Activated T-cell treated with anti-CD3 and anti-CD28 coated beads, Interleukin-2, amount 50 U/mL, for 4 hours (primary cell): ENCODE measurements at regions not wholly inside any gene's neighbourhood (a gene's known extent, or its start where the extent isn't known, plus 50 kb on each side); places are given as distances from the start of the nearest gene placed in this dataset.

Source experiments
- ATAC-seq, 2 donors: fragments of 200-7000 bp; cut with Tn5 transposase; one replicate each; pipeline ENCODE4 v1.10.0; 2021
- DNase-seq: peaks from one replicate; pipeline ENCODE4 v3.0.0-alpha.2; 2020
- H3K27me3 Mint-ChIP-seq: one replicate; pipeline ENCODE4 v1.8.0; 2021; ENCODE audit warnings: low read depth, mixed read lengths
- H3K36me3 Mint-ChIP-seq: one replicate; pipeline ENCODE4 v1.8.0; 2022; ENCODE audit warnings: mixed read lengths; ENCODE audit not compliant: insufficient read depth
- H3K4me1 Mint-ChIP-seq: one replicate; pipeline ENCODE4 v1.8.0; 2021; ENCODE audit warnings: low read depth, mixed read lengths
- H3K4me3 Mint-ChIP-seq: one replicate; pipeline ENCODE4 v1.8.0; 2021; ENCODE audit warnings: mild to moderate bottlenecking, moderate library complexity, mixed read lengths
- H3K9me3 Mint-ChIP-seq: one replicate; pipeline ENCODE4 v1.8.0; 2021; ENCODE audit warnings: mixed read lengths

- Mint-ChIP-seq H3K27me3 (no peaks in the 10 kb centered on the region), H3K9me3 (peaks cover 4% of the 10 kb centered on the region), H3K4me1 (peaks cover 50% of the 10 kb centered on the region), H3K4me3 (no peak overlapping the region), H3K36me3 (no peaks in the 10 kb centered on the region)
- no peak for ATAC-seq
- no peak for DNase-seq
Measured at GRCh38 chr4:152009983-152010709, 249.3 kb upstream of the GATB start.

DNA sequence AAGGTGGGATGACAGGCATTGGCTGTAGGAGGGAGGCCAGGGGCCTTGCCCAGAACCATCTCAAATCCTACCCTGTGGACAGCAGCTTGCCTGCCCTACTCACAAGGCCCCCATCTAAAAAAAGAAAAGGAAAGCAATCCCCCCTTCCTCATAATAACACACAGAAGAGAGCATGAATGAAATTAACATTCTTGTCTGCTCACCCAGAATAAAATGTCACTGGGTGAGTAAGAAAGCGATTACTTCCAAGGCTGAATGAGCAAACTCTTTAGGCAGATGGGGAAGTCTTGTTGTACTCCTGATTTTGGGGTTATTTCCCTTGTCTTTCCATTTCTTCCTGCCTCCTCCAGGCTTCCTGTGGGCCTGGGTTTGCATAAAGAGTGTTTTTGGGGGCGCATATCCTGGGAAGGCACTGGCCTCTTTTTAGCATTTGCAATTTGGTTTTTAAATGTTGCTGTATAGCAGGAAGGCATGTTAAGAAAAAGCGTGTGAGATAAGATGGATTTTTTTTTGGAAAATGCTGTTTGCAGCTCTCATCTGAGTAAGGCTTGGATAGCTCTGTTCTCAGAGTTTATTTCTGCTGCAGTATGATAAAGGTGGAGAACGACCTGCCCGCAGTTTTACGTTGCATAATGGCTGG is 248.3 kb upstream of the GATB start:
- H3K4me3 Mint-ChIP-seq = no peak overlapping the region

DNA sequence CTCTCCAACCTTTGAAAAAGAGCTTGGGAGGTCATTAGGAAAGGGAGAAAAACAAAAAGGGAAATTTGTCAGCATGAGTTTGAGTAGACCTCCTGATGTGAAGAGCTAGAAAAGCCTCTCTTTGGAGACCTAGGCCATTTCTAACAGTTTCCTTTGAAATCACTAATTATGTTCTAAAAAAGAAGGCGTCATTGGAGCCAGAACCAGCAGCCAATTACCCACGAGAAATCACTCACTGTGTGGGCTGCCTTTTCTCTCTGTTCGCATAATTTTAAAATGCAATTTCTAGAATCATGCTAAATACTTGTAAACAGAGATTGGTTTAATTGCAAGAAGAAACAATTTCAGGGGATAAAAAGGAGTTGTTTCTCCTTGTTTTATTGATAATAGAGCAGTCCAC is 246.3 kb upstream of the GATB start:
- ATAC-seq (no peak), DNase-seq (no peak)
- peaks cover 40% of the 10 kb centered on the region for H3K4me1 Mint-ChIP-seq
- no peaks in the 10 kb centered on the region for H3K27me3 Mint-ChIP-seq
- no peaks in the 10 kb centered on the region for H3K36me3 Mint-ChIP-seq
- H3K4me3 Mint-ChIP-seq = no peak overlapping the region
- H3K9me3 Mint-ChIP-seq = no peaks in the 10 kb centered on the region

More for the DNA sequence above, 248.3 kb upstream of the GATB start:
- Mint-ChIP-seq H3K36me3 (no peaks in the 10 kb centered on the region), H3K27me3 (no peaks in the 10 kb centered on the region), H3K9me3 (peaks cover 4% of the 10 kb centered on the region), H3K4me1 (peaks cover 41% of the 10 kb centered on the region)
- DNase-seq (no peak), ATAC-seq (no peak)

DNA sequence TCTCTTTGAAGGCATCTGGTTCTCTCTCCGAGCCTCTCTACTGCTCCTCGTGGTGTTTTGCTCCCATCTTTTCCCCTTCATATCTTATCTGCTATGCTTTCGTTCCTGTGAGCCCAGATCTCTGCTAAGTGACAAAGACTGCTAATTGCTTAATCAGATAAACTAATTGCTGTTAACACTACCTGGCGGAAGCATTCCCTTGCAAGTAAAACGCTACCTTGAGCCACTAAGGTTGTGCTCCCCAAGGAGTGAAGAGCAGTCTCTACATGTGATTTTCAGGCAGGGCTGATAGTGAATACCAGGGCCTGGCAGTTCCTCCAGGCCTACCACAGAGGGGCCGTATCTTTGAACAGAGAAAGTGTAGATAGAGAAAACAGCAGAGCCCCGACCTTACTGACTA is 244.0 kb upstream of the GATB start:
- no peak overlapping the region for H3K4me3 Mint-ChIP-seq
- no peaks in the 10 kb centered on the region for H3K9me3 Mint-ChIP-seq
- ATAC-seq = no peak

GRCh38 chr4:152000518-152000917 is 239.7 kb upstream of the GATB start:
- no peak for ATAC-seq
- Mint-ChIP-seq H3K27me3 (no peaks in the 10 kb centered on the region), H3K36me3 (no peaks in the 10 kb centered on the region)

More for the DNA sequence above, 244.0 kb upstream of the GATB start:
- no peak for DNase-seq
- Mint-ChIP-seq H3K27me3 (no peaks in the 10 kb centered on the region), H3K36me3 (no peaks in the 10 kb centered on the region), H3K4me1 (peaks cover 17% of the 10 kb centered on the region)

DNA sequence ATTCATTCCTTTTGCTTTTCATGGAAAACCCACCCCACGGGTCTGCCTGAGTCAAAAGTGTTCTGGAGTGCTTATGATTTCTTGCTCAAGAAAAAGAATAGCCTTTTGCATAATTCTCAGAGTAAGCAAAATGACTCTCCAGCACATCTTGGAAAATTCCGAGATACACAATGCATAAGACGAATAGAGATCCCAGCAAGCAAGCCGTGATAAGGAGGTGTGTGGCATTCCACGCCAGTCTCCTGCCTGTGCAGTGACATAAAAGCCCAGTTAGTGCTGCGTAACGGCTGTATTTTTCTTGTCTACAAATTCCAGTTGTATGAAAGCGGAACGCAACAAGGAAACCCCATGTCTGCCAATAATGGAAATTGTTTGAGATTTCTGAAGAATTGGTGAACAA is 237.9 kb upstream of the GATB start:
- H3K27me3 Mint-ChIP-seq = no peaks in the 10 kb centered on the region
- peaks cover 8% of the 10 kb centered on the region for H3K9me3 Mint-ChIP-seq
- ATAC-seq = no peak
- no peak overlapping the region for H3K4me3 Mint-ChIP-seq
- peaks cover 17% of the 10 kb centered on the region for H3K4me1 Mint-ChIP-seq
- no peaks in the 10 kb centered on the region for H3K36me3 Mint-ChIP-seq
- no peak for DNase-seq

More at GRCh38 chr4:152000518-152000917, 239.7 kb upstream of the GATB start:
- DNase-seq = no peak
- H3K4me3 Mint-ChIP-seq = no peak overlapping the region
- H3K9me3 Mint-ChIP-seq = no peaks in the 10 kb centered on the region
- H3K4me1 Mint-ChIP-seq = peaks cover 13% of the 10 kb centered on the region

GRCh38 chr4:151997461-151997860 is 236.7 kb upstream of the GATB start:
- Mint-ChIP-seq H3K4me3 (no peak overlapping the region), H3K9me3 (peaks cover 8% of the 10 kb centered on the region), H3K27me3 (no peaks in the 10 kb centered on the region), H3K4me1 (peaks cover 20% of the 10 kb centered on the region), H3K36me3 (no peaks in the 10 kb centered on the region)
- DNase-seq (no peak), ATAC-seq (no peak)

- Mint-ChIP-seq H3K4me1 (peaks cover 50% of the 10 kb centered on the region), H3K9me3 (peaks cover 8% of the 10 kb centered on the region), H3K27me3 (no peaks in the 10 kb centered on the region), H3K4me3 (no peak overlapping the region), H3K36me3 (no peaks in the 10 kb centered on the region)
- no peak for ATAC-seq
- DNase-seq = no peak
Measured at GRCh38 chr4:151994429-151994828, 233.6 kb upstream of the GATB start.

DNA sequence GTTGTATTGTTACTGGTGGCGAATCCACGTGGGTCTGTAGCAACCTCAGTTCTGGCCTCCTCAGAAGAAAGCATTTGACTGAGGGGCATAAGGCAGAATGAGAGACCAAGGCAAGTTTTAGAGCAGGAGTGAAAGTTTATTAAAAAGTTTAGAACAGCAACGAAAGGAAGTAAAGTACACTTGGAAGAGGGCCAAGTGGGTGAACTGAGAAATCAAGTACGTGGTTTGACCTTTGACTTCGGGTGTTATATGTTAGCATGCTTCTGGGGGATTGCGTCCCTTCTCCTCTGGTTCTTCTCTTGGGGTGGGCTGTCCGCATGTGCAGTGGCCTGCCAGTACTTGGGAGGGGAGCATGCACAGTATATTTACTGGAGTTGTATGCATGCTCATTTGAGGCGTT is 232.7 kb upstream of the GATB start:
- ATAC-seq = no peak
- H3K9me3 Mint-ChIP-seq = peaks cover 8% of the 10 kb centered on the region
- peaks cover 54% of the 10 kb centered on the region for H3K4me1 Mint-ChIP-seq
- H3K36me3 Mint-ChIP-seq = no peaks in the 10 kb centered on the region
- no peak for DNase-seq
- no peaks in the 10 kb centered on the region for H3K27me3 Mint-ChIP-seq
- H3K4me3 Mint-ChIP-seq = no peak overlapping the region

GRCh38 chr4:151992332-151993154 is 231.7 kb upstream of the GATB start:
- H3K4me3 Mint-ChIP-seq = no peak overlapping the region
- H3K36me3 Mint-ChIP-seq = no peaks in the 10 kb centered on the region
- ATAC-seq (no peak), DNase-seq (no peak)
- no peaks in the 10 kb centered on the region for H3K27me3 Mint-ChIP-seq
- H3K4me1 Mint-ChIP-seq = peaks cover 54% of the 10 kb centered on the region
- peaks cover 8% of the 10 kb centered on the region for H3K9me3 Mint-ChIP-seq

GRCh38 chr4:151991884-151992167 is 231.0 kb upstream of the GATB start:
- Mint-ChIP-seq H3K27me3 (no peaks in the 10 kb centered on the region), H3K4me3 (peak overlapping the region; percentile 5), H3K36me3 (no peaks in the 10 kb centered on the region), H3K4me1 (peaks cover 54% of the 10 kb centered on the region), H3K9me3 (peaks cover 8% of the 10 kb centered on the region)
- no peak for ATAC-seq
- no peak for DNase-seq

DNA sequence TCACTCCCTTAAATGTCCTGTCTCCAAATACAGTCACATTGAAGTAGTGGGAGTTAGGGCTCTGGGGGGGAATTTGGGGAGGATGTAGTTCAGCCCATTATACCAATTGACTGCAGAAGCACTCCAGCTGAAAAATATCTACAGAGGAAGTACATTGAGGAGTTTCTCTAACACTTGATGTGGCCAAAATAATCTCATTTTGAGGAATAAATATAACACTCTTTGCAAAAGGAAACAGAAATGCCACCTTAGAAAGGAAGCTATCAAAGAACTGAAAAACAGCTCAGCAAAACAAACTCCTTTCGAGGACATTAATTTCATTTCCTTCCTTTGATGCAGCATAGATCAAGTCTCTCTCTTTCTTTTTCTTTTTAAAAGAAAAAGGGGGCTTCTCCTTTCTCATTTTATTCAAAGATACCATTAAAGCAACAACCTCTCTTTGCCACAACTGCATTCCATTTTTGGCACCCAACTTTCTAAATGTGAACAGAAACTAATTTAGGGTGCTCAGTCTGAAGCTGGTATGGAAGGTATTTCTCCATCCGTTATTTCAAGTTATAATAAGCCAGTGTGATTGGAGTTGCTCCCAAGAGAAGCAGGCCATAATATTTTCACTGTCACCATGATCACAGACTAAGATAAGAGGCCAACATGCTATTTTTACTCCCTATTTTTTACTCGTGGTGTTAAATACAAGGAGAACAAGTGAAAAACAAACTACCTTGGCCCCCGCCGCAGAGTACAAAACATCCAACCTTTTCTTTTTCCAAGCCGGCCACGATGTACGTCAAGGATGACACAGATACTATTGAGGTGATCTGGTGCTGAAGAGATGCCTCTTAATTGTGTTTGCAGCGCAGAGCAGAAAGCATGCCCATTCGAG is 230.4 kb upstream of the GATB start:
- ATAC-seq = no peak
- no peaks in the 10 kb centered on the region for H3K27me3 Mint-ChIP-seq
- no peak for DNase-seq
- H3K4me1 Mint-ChIP-seq = peaks cover 54% of the 10 kb centered on the region
- peaks cover 8% of the 10 kb centered on the region for H3K9me3 Mint-ChIP-seq
- H3K4me3 Mint-ChIP-seq = peak overlapping the region; percentile 10
- H3K36me3 Mint-ChIP-seq = no peaks in the 10 kb centered on the region

DNA sequence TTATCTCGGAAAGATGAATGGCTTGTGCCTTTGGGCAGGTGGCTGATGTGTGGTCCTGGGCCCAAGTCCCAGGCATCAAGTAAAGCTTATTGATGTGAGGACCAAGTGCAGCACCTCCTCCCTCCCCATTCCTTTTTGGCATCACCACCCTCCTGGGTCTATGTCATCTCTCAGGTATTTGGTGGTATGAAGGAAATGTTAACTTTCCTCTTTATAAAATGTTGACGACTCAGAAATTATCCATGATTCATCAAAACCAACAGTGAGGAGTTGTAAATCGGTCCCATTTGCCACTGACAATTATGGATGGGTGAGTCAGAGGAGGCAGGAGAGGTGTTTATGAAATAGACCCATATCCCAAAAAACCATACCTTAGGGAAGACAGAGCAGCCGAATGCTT is 229.4 kb upstream of the GATB start:
- H3K27me3 Mint-ChIP-seq = no peaks in the 10 kb centered on the region
- no peak for DNase-seq
- H3K4me1 Mint-ChIP-seq = peaks cover 52% of the 10 kb centered on the region
- ATAC-seq = no peak
- H3K4me3 Mint-ChIP-seq = no peak overlapping the region
- no peaks in the 10 kb centered on the region for H3K36me3 Mint-ChIP-seq
- H3K9me3 Mint-ChIP-seq = peaks cover 6% of the 10 kb centered on the region

DNA sequence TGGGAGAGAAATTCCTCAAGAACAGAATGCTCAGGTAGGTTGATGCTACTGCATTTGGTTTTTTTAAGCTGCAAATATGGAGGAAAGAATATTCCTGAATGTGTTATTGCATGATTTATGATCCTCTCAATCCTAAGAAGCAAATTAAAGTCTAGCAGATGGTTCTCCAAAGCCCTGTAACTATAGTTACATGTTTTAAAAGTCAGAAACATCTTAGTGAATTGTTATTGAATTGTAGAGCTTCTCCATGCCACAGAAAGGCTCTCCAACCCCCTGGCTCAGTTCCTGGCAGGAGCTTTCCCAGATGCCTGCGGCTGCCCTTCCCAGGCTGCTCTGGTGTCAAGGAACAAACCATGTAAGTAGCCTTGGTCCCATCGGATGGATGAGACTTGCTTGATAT is 227.8 kb upstream of the GATB start:
- ATAC-seq = no peak

More for the DNA sequence above, 227.8 kb upstream of the GATB start:
- no peaks in the 10 kb centered on the region for H3K27me3 Mint-ChIP-seq
- H3K9me3 Mint-ChIP-seq = no peaks in the 10 kb centered on the region
- no peaks in the 10 kb centered on the region for H3K36me3 Mint-ChIP-seq
- peaks cover 45% of the 10 kb centered on the region for H3K4me1 Mint-ChIP-seq
- no peak overlapping the region for H3K4me3 Mint-ChIP-seq
- no peak for DNase-seq
